AG10803 (cell line): ENCODE measurements at regions not wholly inside any gene's neighbourhood (a gene's known extent, or its start where the extent isn't known, plus 50 kb on each side); places are given as distances from the start of the nearest gene placed in this dataset.

ENCODE experiments used
- DNase-seq: peaks from one replicate; pipeline ENCODE4 v3.0.0; 2010; ENCODE audit warnings: low read depth
- H3K4me3 ChIP-seq: 2 replicates; pipeline ENCODE4 v1.5.1; 2011; ENCODE audit warnings: mild to moderate bottlenecking, low read length, control low read depth
- TF ChIP-seq, protein P1 (sequence below): conservative IDR thresholded peaks from 2 replicates; pipeline ENCODE4 v1.5.1; 2011; ENCODE audit warnings: mild to moderate bottlenecking, low read length, control low read depth, inconsistent platforms

DNA sequence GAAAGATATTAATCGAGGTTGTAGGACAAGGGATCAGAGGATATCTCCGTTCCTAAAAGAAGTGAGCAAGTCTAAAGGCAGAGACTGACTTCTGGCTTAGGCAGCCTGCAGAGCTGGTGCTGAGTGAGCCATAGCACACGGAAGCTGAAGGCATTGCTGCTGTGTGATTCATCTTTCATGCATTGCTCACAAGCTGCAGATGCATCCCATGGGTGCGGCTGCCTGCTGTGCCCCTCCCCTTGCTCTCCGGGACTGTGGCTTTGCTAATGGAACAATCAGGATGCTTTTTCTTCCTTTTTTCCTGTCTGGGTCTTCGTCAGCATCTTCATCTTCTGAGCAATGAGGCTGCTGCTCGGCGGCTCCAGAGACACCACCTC is 341.4 kb downstream of the DIRAS2 start:
- TF ChIP-seq, protein P1, sequence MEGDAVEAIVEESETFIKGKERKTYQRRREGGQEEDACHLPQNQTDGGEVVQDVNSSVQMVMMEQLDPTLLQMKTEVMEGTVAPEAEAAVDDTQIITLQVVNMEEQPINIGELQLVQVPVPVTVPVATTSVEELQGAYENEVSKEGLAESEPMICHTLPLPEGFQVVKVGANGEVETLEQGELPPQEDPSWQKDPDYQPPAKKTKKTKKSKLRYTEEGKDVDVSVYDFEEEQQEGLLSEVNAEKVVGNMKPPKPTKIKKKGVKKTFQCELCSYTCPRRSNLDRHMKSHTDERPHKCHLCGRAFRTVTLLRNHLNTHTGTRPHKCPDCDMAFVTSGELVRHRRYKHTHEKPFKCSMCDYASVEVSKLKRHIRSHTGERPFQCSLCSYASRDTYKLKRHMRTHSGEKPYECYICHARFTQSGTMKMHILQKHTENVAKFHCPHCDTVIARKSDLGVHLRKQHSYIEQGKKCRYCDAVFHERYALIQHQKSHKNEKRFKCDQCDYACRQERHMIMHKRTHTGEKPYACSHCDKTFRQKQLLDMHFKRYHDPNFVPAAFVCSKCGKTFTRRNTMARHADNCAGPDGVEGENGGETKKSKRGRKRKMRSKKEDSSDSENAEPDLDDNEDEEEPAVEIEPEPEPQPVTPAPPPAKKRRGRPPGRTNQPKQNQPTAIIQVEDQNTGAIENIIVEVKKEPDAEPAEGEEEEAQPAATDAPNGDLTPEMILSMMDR, result no peak

DNA sequence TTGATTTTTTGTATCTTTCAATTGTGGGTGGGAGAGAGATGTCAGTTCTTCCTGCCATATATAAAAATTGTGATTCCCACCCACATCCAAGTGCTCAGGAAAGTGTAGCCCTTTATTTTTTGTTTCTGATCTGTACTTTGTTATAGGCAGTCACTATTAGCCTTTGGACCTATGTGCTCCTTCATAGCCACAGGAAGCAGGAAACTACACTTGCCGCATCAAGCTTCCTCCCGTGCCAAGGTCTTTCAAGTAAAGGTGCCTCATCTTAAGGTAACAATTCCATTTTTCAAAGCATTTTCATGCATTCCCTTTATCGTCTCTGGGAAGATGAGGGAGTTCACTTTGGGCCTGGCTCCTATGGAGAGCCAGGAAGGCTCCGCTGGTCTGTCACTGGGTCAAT is 339.0 kb downstream of the DIRAS2 start:
- no peak overlapping the region for H3K4me3 ChIP-seq
- TF ChIP-seq, protein P1, result no peak
- no peak for DNase-seq

More for the DNA sequence above, 341.4 kb downstream of the DIRAS2 start:
- no peak overlapping the region for H3K4me3 ChIP-seq
- peak; percentile 94 for DNase-seq

DNA sequence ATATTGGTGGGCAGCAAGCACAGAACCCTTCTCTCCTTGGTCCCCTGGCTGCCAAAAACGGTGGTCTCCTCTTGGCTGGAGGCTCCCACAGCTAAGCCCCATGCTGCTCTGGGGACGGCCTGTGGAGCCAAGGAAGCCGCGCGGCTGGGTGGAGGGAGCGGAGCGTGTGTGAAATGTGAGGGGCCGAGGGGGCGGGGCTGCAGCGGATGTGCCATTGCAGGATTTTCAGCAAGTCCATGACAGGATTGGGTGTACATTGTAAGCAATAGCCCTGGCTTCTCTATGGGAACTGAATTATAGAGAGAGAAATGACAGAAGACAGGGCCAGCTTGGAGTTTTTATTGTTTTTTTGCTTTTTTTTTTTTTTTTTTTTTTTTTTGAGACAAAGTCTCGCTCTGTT is 336.5 kb downstream of the DIRAS2 start:
- TF ChIP-seq, protein P1, result no peak
- no peak for DNase-seq
- no peak overlapping the region for H3K4me3 ChIP-seq

DNA sequence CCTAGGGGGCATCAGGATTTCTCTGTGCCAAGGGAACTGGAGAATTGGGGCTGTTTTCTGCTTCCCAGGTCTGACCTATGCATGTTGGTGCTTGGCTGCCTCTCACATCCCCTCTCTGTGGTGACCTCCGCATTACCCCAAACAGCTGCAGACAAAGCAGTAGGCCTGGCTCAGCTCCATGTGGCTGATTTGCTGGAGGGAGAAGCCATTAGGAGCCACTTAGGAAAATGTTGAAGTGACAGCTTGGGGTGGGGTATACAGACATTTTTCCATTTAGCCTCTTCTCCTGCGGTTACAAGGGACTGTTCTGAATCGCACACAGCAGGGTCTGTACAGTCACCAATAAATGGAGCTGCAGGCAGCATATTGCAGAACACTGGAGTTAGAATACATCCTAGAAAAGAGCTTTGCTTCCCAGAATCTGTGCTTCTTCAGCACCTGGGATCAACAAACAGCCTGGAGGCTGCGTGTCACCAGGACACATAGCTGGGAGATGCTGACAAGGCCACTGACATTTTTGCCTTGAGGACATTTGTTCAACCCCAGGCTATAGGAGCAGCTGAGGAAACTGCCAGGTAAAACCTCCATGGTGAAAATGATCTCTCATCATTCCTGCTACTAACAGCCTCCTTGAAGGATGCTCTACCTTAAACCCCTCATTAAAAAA is 335.3 kb downstream of the DIRAS2 start:
- no peak overlapping the region for H3K4me3 ChIP-seq
- TF ChIP-seq, protein P1, result no peak

DNA sequence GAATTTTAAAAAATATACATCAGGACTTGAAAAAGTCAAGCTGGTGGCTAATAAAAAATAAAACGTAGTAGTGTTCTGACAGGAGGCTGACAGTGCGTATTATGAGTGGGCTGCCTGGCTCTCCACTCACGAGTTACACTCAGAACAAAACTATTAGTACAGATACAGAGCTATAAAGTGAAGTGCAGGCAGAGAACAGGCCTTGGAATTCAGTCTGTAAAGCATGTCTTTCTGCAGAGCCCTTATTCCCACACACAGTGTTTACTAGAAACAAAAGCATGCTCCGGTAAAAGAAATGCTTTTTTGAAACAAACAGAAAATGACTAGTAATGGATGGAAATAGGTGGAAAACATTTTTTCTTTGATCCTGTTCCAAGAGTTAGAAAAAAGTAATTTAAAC is 334.7 kb downstream of the DIRAS2 start:
- no peak overlapping the region for H3K4me3 ChIP-seq
- TF ChIP-seq, protein P1, result no peak
- DNase-seq, result no peak

More for the DNA sequence above, 335.3 kb downstream of the DIRAS2 start:
- DNase-seq, result no peak

DNA sequence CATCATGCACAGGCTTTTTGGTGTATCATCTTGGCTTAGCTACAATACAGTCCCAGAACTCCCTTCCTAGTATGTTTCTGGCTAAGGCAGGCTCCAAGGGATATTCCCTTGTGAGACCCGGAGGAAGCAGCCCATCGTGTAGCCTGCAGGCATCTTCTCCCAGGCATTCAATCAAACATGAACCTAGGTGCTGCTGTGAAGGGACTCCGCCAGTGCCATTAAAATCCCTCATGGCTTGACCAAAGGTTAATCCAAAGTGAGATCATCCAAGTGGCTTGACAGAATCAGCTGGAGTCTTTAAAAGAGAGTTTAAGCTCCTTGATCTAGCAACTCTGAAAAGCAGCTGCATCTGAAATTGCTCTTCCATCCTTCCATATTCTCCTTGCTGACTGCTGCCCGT is 333.9 kb downstream of the DIRAS2 start:
- H3K4me3 ChIP-seq, result no peak overlapping the region
- no peak for DNase-seq
- TF ChIP-seq, protein P1, result no peak

DNA sequence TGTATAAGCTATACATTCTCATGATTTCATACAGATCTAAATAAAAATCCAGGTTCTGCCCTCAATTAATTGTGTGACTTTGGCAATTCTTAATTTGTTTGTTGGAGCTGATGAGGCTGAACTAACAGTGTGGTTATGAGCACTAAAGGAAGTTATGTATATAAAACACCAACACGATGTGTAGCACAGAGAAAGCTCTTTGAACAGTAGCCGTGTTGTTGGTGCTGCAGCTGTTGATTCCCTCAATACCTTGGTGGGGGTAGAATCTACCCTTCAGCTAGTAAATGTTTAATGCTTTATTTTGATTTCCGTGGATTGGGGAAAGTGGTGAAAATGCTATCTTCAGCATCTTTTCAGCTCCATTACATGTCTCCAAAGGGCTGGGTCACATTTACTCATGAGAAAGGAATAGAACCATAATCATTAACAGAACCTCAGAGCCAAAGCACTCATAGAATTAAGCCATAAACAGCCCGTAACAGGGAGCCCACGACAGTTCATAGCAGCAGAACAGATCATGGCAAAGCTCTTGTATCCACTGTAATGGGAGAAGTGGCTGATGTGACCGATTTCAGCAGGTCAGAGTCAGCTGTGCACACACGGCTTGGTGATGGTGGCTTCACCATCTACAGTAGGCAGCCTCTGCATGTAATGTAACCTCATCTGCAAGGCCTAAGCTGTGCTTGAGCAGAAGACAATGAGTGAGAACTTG is 332.7 kb downstream of the DIRAS2 start:
- TF ChIP-seq, protein P1, result no peak
- no peak for DNase-seq

More for the DNA sequence above, 332.7 kb downstream of the DIRAS2 start:
- no peak overlapping the region for H3K4me3 ChIP-seq
